HepG2 (cell line): ENCODE measurements at regions not wholly inside any gene's neighbourhood (a gene's known extent, or its start where the extent isn't known, plus 50 kb on each side); places are given as distances from the start of the nearest gene placed in this dataset.
A peak's percentile ranks its signal among the peaks of the same experiment; 100 is the strongest.

Experiments
- ATAC-seq: fragments of 200-7000 bp; cut with Tn5 transposase; 3 replicates; pipeline ENCODE4 v1.9.1; 2020; ENCODE audit warnings: mild to moderate bottlenecking, moderate library complexity
- BruUV-seq: library from RNA; stranded (reverse); fragments of 400-500 nt; replicated peaks from 2 replicates; lab custom pipeline; 2021; lab: Mats Ljungman, UMichigan
- CTCF ChIA-PET: fragments of 300-600 bp; formaldehyde crosslinking; extraction: SDS; loops from one replicate; lab custom pipeline; 2021; ENCODE audit warnings: low total read pairs, inconsistent platforms, low intra/inter-chr PET ratio; lab: Yijun Ruan, JAX
- POLR2A ChIA-PET: fragments of 350-600 bp; sonication (Branson Sonifier 250); formaldehyde crosslinking; loops from one replicate; lab custom pipeline; 2020; ENCODE audit warnings: antibody characterized with exemption, inconsistent platforms; lab: Yijun Ruan, JAX
- DNase-seq: peaks from one replicate; pipeline ENCODE4 v3.0.0-alpha.2; 2015; ENCODE audit warnings: low spot score
- FAIRE-seq: peaks from 3 replicates; lab custom pipeline; 2011; peaks lifted over from hg19 to GRCh38; lab: Jason Lieb, UNC
- H2AFZ ChIP-seq: one replicate; pipeline ENCODE4 v1.6.1; 2011; ENCODE audit warnings: low read length, inconsistent platforms
- H3K27ac ChIP-seq: fragments of 300-600 bp; 3 replicates; pipeline ENCODE4 v1.8.0; 2011; ENCODE audit warnings: mixed run types, mild to moderate bottlenecking, mixed read lengths, low read length, inconsistent platforms; ENCODE audit not compliant: insufficient read depth; ENCODE audit errors: extremely low read length
- H3K27me3 ChIP-seq, 2 experiments: fragments of 200-600 bp in 1 of 2; 2 replicates in 1 of 2; 3 replicates in 1 of 2; pipeline versions ENCODE4 v1.6.0 to v1.8.0; 2011; ENCODE audit warnings: low read length in 2 of 2, mild to moderate bottlenecking in 2 of 2, moderate library complexity in 2 of 2, inconsistent platforms in 1 of 2; ENCODE audit not compliant: insufficient read depth in 2 of 2, control insufficient read depth in 1 of 2
- H3K36me3 ChIP-seq, 2 experiments: fragments of 200-600 bp in 1 of 2; replicated peaks in 1 of 2; 2 replicates in 1 of 2; 3 replicates in 1 of 2; pipeline versions ENCODE4 v1.5.1 to v1.8.0; 2011; ENCODE audit warnings: low read length in 2 of 2, inconsistent platforms in 1 of 2; ENCODE audit not compliant: insufficient read depth in 2 of 2, control insufficient read depth in 1 of 2
- H3K4me1 ChIP-seq: 2 replicates; pipeline ENCODE4 v1.5.1; 2012; ENCODE audit warnings: low read length, inconsistent platforms; ENCODE audit not compliant: insufficient read depth
- H3K4me2 ChIP-seq: 2 replicates; pipeline ENCODE4 v1.6.0; 2011; ENCODE audit warnings: low read depth, low read length, inconsistent platforms
- H3K4me3 ChIP-seq, 3 experiments: fragments of 200-600 bp in 1 of 3; sonication (generic), shearing (Covaris generic) in 1 of 3; replicated peaks in 1 of 3; 2 replicates each; pipeline ENCODE4 v1.5.1; 2011 to 2016; ENCODE audit warnings: low read length in 3 of 3, inconsistent platforms in 2 of 3, low read depth in 2 of 3, mild to moderate bottlenecking in 2 of 3, control low read depth in 1 of 3, mixed read lengths in 1 of 3; ENCODE audit not compliant: insufficient read depth in 1 of 3
- H3K79me2 ChIP-seq: one replicate; pipeline ENCODE4 v1.6.1; 2011; ENCODE audit warnings: low read length, inconsistent platforms; ENCODE audit not compliant: insufficient read depth
- H3K9ac ChIP-seq: 2 replicates; pipeline ENCODE4 v1.6.0; 2011; ENCODE audit warnings: mild to moderate bottlenecking, low read depth, low read length, inconsistent platforms; ENCODE audit not compliant: insufficient read depth
- H3K9me3 ChIP-seq: 2 replicates; pipeline ENCODE4 v1.5.1; 2012; ENCODE audit warnings: mild to moderate bottlenecking, low read length
- H4K20me1 ChIP-seq: 2 replicates; pipeline ENCODE4 v1.6.0; 2011; ENCODE audit warnings: inconsistent platforms, mild to moderate bottlenecking, low read length, moderate library complexity; ENCODE audit not compliant: insufficient read depth
- KAT8 ChIP-seq: IDR thresholded peaks from 2 replicates; pipeline ENCODE4 v1.6.1; 2016; ENCODE audit warnings: missing genetic modification reagents, missing compliant biosample characterization
- MAFK ChIP-seq, 2 experiments: IDR thresholded peaks in 1 of 2; conservative IDR thresholded peaks in 1 of 2; 2 replicates each; pipeline ENCODE4 v1.6.1; 2011; ENCODE audit warnings: improper control_type of control experiment in 2 of 2, low read length in 2 of 2
- MZF1 ChIP-seq: sonication (generic); formaldehyde crosslinking; IDR thresholded peaks from 2 replicates; pipeline ENCODE4 v1.8.1; 2023; ENCODE audit warnings: mild to moderate bottlenecking, missing genetic modification reagents, borderline replicate concordance
- NR2F6 ChIP-seq, 2 experiments: IDR thresholded peaks; 2 replicates each; pipeline ENCODE4 v1.6.1; 2016; ENCODE audit warnings: antibody characterized with exemption in 1 of 2, mild to moderate bottlenecking in 1 of 2
- NRL ChIP-seq: sonication (generic); formaldehyde crosslinking; IDR thresholded peaks from 2 replicates; pipeline ENCODE4 v1.5.0; 2020; ENCODE audit warnings: missing genetic modification reagents, mild to moderate bottlenecking, moderate library complexity, borderline replicate concordance
- USF2 ChIP-seq, 2 experiments: sonication (generic) in 1 of 2; formaldehyde crosslinking in 1 of 2; IDR thresholded peaks; 2 replicates each; pipeline versions ENCODE4 v1.5.1 to v1.6.1; 2011 to 2020; ENCODE audit warnings: borderline replicate concordance in 1 of 2, low read depth in 1 of 2, low read length in 1 of 2, mild to moderate bottlenecking in 1 of 2, missing genetic modification reagents in 1 of 2, moderate library complexity in 1 of 2
- ZGPAT ChIP-seq: IDR thresholded peaks from 2 replicates; pipeline ENCODE4 v1.6.1; 2016; ENCODE audit warnings: mild to moderate bottlenecking
- ZMYM4 ChIP-seq: sonication (generic); formaldehyde crosslinking; IDR thresholded peaks from 2 replicates; pipeline ENCODE4 v1.8.1; 2023; ENCODE audit warnings: mild to moderate bottlenecking, missing genetic modification reagents
- ZNF207 ChIP-seq: fragments of 450-650 bp; IDR thresholded peaks from 2 replicates; pipeline ENCODE4 v1.6.1; 2016; ENCODE audit warnings: antibody characterized with exemption, borderline replicate concordance
- ZNF224 ChIP-seq: sonication (generic); formaldehyde crosslinking; IDR thresholded peaks from 2 replicates; pipeline ENCODE4 v1.5.0; 2020; ENCODE audit warnings: mild to moderate bottlenecking, missing genetic modification reagents
- WGBS: methylation state at CpG from one replicate; pipeline ENCODE4 v1.1.6; 2017; ENCODE audit warnings: low lambda C conversion rate; 5-methylcytosine and 5-hydroxymethylcytosine counted together
- in situ Hi-C: cut with HindIII; loops from 2 replicates; pipeline ENCODE4 v1.10.0; 2017; ENCODE audit warnings: low pct_unique_long_range_greater_than_20kb; ENCODE audit not compliant: extremely low pct_ligation_motif_present
- intact Hi-C: fragments of 100-400 bp; cut with micrococcal nuclease; formaldehyde crosslinking; loops from one replicate; pipeline ENCODE4 v1.10.0; 2022; ENCODE audit not compliant: unreplicated experiment

GRCh38 chr3:24591661-24592555 lies 97.3 kb upstream of the THRB start:
- H3K27ac ChIP-seq: no peak overlapping the region

GRCh38 chr3:24594161-24594560 lies 99.5 kb upstream of the THRB start:
- no peak for ATAC-seq
- Histone ChIP-seq H3K9me3 (no peaks in the 10 kb centered on the region), H3K79me2 (no peaks in the 10 kb centered on the region), H3K27ac (no peak overlapping the region), H4K20me1 (no peaks in the 10 kb centered on the region), H2AFZ (no peak overlapping the region), H3K4me2 (no peak overlapping the region), H3K27me3 (no peaks in the 10 kb centered on the region), H3K9ac (no peak overlapping the region), H3K36me3 (no peaks in the 10 kb centered on the region), H3K4me3 (no peak overlapping the region), H3K4me1 (peaks cover 16% of the 10 kb centered on the region)
- FAIRE-seq: no peak
- no peak for DNase-seq
- in situ Hi-C loops: no loop called here
- intact Hi-C loops: no loop called here
- ChIA-PET POLR2A (no interaction called here), CTCF (no interaction called here)
- TF ChIP-seq NRL (CRISPR knock-in tag) (no peak), KAT8 (no peak), USF2 (IDR thresholded peaks at IDR 0.05; ENCODE audit: low read depth, low read length) (no peak), USF2 (CRISPR knock-in tag; IDR thresholded peaks at IDR 0.05; ENCODE audit: borderline replicate concordance) (no peak), NR2F6 (IDR thresholded peaks at IDR 0.05) (no peak), NR2F6 (CRISPR knock-in tag; IDR thresholded peaks at IDR 0.05) (no peak), ZMYM4 (CRISPR knock-in tag) (no peak), ZGPAT (CRISPR knock-in tag) (no peak), ZNF207 (no peak)
- BruUV-seq: no TSS peak

More at GRCh38 chr3:24591661-24592555, 97.3 kb upstream of the THRB start:
- Histone ChIP-seq H3K79me2 (no peaks in the 10 kb centered on the region), H3K27me3 (no peaks in the 10 kb centered on the region), H4K20me1 (no peaks in the 10 kb centered on the region), H2AFZ (no peak overlapping the region), H3K4me1 (peaks cover 5% of the 10 kb centered on the region; the same call in 1 of the 2 replicates)
- intact Hi-C loops (no loop called here), in situ Hi-C loops (no loop called here)
- DNase-seq (no peak), ATAC-seq (no peak)
- CTCF ChIA-PET: no interaction called here
- 28% methylated on average over 5 of the region's 5 CpGs for WGBS
- TF ChIP-seq MZF1 (CRISPR knock-in tag) (no peak), ZNF224 (CRISPR knock-in tag) (no peak), MAFK (conservative IDR thresholded peaks at IDR 0.05 in 1 of 2, IDR thresholded peaks at IDR 0.05 in 1 of 2; ENCODE audit: low read length in 2 of 2) (peak in 1 of 2 experiments; percentile 21; a peak in 1 of 4 replicates)
- TF ChIP-seq, all 625 proteins: peak for 1
- Histone ChIP-seq H3K4me3 (no peak overlapping the region), H3K36me3 (no peaks in the 10 kb centered on the region), H3K9ac (no peak overlapping the region), H3K4me2 (no peak overlapping the region), H3K9me3 (no peaks in the 10 kb centered on the region)
- no TSS peak for BruUV-seq
- no peak for FAIRE-seq
- POLR2A ChIA-PET: no interaction called here
